ENCODE measurements at regions not wholly inside any gene's neighbourhood (a gene's known extent, or its start where the extent isn't known, plus 50 kb on each side); places are given as distances from the start of the nearest gene placed in this dataset.

GRCh38 chr9:19976226-19976625 is 187.4 kb upstream of the SLC24A2 start:
- TF ChIP-seq CTCF (IDR thresholded peaks at IDR 0.05; ENCODE audit: insufficient read depth, low read depth, low read length) = no peak
- no peak for TF ChIP-seq EZH2 (IDR thresholded peaks at IDR 0.05; ENCODE audit: insufficient read depth, low read length)

All from astrocyte (in vitro differentiated cells and primary cell).